ENCODE measurements at regions not wholly inside any gene's neighbourhood (a gene's known extent, or its start where the extent isn't known, plus 50 kb on each side); places are given as distances from the start of the nearest gene placed in this dataset.

DNA sequence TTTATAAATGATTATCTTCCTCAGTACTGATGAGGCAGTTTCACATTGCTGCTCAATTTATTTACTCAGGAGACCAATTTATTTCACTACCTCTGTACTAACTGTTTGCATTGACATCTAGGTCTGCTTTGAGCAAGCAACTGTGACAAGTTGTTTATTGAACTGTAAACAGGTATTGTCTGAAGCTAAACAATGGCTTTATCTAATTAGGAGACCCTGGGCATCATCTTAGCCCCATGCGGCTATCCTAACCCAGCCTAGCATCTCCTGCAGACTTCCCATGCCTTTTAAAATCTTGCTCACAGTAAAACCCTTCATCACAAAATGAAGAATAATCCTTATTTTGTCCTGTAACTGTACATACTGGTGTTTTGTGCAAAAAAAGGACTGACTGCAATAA is 348.2 kb downstream of the RWDD3 start:
- TF ChIP-seq, protein P1, sequence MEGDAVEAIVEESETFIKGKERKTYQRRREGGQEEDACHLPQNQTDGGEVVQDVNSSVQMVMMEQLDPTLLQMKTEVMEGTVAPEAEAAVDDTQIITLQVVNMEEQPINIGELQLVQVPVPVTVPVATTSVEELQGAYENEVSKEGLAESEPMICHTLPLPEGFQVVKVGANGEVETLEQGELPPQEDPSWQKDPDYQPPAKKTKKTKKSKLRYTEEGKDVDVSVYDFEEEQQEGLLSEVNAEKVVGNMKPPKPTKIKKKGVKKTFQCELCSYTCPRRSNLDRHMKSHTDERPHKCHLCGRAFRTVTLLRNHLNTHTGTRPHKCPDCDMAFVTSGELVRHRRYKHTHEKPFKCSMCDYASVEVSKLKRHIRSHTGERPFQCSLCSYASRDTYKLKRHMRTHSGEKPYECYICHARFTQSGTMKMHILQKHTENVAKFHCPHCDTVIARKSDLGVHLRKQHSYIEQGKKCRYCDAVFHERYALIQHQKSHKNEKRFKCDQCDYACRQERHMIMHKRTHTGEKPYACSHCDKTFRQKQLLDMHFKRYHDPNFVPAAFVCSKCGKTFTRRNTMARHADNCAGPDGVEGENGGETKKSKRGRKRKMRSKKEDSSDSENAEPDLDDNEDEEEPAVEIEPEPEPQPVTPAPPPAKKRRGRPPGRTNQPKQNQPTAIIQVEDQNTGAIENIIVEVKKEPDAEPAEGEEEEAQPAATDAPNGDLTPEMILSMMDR (IDR thresholded peaks at IDR 0.05): no peak
- TF ChIP-seq POLR2AphosphoS5 (IDR thresholded peaks at IDR 0.05) (no peak), POLR2A (IDR thresholded peaks at IDR 0.05) (no peak)

Data from sigmoid colon (tissue), 4 donors.